GM12891 (cell line): ENCODE measurements at regions not wholly inside any gene's neighbourhood (a gene's known extent, or its start where the extent isn't known, plus 50 kb on each side); places are given as distances from the start of the nearest gene placed in this dataset.

Experiments
- POLR2AphosphoS5 ChIP-seq: IDR thresholded peaks from 2 replicates; pipeline ENCODE4 v1.6.1; 2011; ENCODE audit warnings: low read depth, low read length, control low read depth
- TAF1 ChIP-seq: IDR thresholded peaks from 2 replicates; pipeline ENCODE4 v1.6.1; 2011; ENCODE audit warnings: low read depth, low read length, control low read depth

GRCh38 chr12:24480766-24481449 is 468.0 kb downstream of the BCAT1 start:
- TF ChIP-seq POLR2AphosphoS5 (no peak), TAF1 (no peak)
